Astrocyte (in vitro differentiated cells and primary cell): ENCODE measurements at regions not wholly inside any gene's neighbourhood (a gene's known extent, or its start where the extent isn't known, plus 50 kb on each side); places are given as distances from the start of the nearest gene placed in this dataset.

ENCODE experiments used
- DNase-seq: peaks from one replicate; pipeline ENCODE4 v3.0.0-alpha.2; 2010; ENCODE audit warnings: low read depth
- FAIRE-seq: peaks from 2 replicates; lab custom pipeline; 2011; peaks lifted over from hg19 to GRCh38; lab: Jason Lieb, UNC
- H2AFZ ChIP-seq: 2 replicates; pipeline ENCODE4 v1.6.0; 2012; ENCODE audit warnings: low read depth, low read length, inconsistent platforms
- H3K27ac ChIP-seq: 2 replicates; pipeline ENCODE4 v1.5.1; 2011; ENCODE audit warnings: low read depth, low read length, inconsistent platforms
- H3K27me3 ChIP-seq: 2 replicates; pipeline ENCODE4 v1.6.0; 2011; ENCODE audit warnings: low read length, inconsistent platforms; ENCODE audit not compliant: insufficient read depth
- H3K36me3 ChIP-seq: 2 replicates; pipeline ENCODE4 v1.5.1; 2011; ENCODE audit warnings: low read length, inconsistent platforms; ENCODE audit not compliant: insufficient read depth
- H3K4me1 ChIP-seq: 2 replicates; pipeline ENCODE4 v1.5.1; 2011; ENCODE audit warnings: low read length, inconsistent platforms; ENCODE audit not compliant: insufficient read depth
- H3K4me2 ChIP-seq: 2 replicates; pipeline ENCODE4 v1.6.0; 2012; ENCODE audit warnings: low read length, inconsistent platforms
- H3K4me3 ChIP-seq: 2 replicates; pipeline ENCODE4 v1.5.1; 2011; ENCODE audit warnings: low read depth, mild to moderate bottlenecking, low read length, inconsistent platforms; ENCODE audit not compliant: insufficient read depth
- H3K79me2 ChIP-seq: 2 replicates; pipeline ENCODE4 v1.6.0; 2012; ENCODE audit warnings: mild to moderate bottlenecking, low read length, inconsistent platforms; ENCODE audit not compliant: insufficient read depth
- H3K9ac ChIP-seq: 2 replicates; pipeline ENCODE4 v1.6.0; 2012; ENCODE audit warnings: mild to moderate bottlenecking, low read length, inconsistent platforms
- H3K9me3 ChIP-seq: 2 replicates; pipeline ENCODE4 v1.5.1; 2012; ENCODE audit warnings: low read depth, mild to moderate bottlenecking, low read length, inconsistent platforms; ENCODE audit not compliant: insufficient read depth
- H4K20me1 ChIP-seq: 2 replicates; pipeline ENCODE4 v1.6.0; 2012; ENCODE audit warnings: low read length, inconsistent platforms; ENCODE audit not compliant: insufficient read depth
- H3K27ac Mint-ChIP-seq: one replicate; pipeline ENCODE4 v1.8.0; 2021; ENCODE audit warnings: mild to moderate bottlenecking, mixed read lengths; ENCODE audit not compliant: unreplicated experiment
- H3K27me3 Mint-ChIP-seq: one replicate; pipeline ENCODE4 v1.8.0; 2021; ENCODE audit warnings: low read depth, mixed read lengths; ENCODE audit not compliant: unreplicated experiment
- H3K36me3 Mint-ChIP-seq: one replicate; pipeline ENCODE4 v1.8.0; 2021; ENCODE audit warnings: low read depth, mixed read lengths; ENCODE audit not compliant: unreplicated experiment
- H3K4me1 Mint-ChIP-seq: one replicate; pipeline ENCODE4 v1.8.0; 2021; ENCODE audit warnings: low read depth, mixed read lengths; ENCODE audit not compliant: unreplicated experiment
- H3K4me3 Mint-ChIP-seq: one replicate; pipeline ENCODE4 v1.8.0; 2021; ENCODE audit warnings: mild to moderate bottlenecking, moderate library complexity, mixed read lengths; ENCODE audit not compliant: unreplicated experiment
- H3K9me3 Mint-ChIP-seq: one replicate; pipeline ENCODE4 v1.8.0; 2021; ENCODE audit warnings: mild to moderate bottlenecking, mixed read lengths; ENCODE audit not compliant: unreplicated experiment
- EZH2 ChIP-seq: IDR thresholded peaks from 2 replicates; pipeline ENCODE4 v1.6.1; 2012; ENCODE audit warnings: mild to moderate bottlenecking, low read length, inconsistent platforms; ENCODE audit not compliant: insufficient read depth
- TF ChIP-seq, protein P1 (sequence below): IDR thresholded peaks from 2 replicates; pipeline ENCODE4 v1.5.1; 2011; ENCODE audit warnings: low read depth, mild to moderate bottlenecking, inconsistent platforms, low read length, moderate library complexity; ENCODE audit not compliant: insufficient read depth

DNA sequence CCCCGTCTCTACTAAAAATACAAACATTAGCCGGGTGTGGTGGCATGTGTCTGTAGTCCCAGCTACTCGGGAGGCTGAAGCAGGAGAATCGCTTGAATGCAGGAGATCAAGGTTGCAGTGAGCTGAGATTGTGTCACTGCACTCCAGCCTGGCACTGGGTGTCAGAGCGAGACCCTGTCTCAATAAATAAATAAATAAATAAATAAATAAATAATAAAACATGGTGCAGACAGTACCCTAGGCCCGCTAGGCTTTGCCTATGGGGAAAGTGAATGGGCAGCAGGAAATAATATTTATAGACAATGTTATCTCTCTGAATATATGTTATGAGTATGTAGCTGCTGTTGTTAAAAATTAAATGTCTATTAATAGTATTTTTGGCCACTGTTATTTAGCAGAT lies 130.4 kb downstream of the LARP7 start:
- no peaks in the 10 kb centered on the region for H3K9me3 Mint-ChIP-seq
- Histone ChIP-seq H3K27me3 (no peaks in the 10 kb centered on the region), H3K9me3 (no peaks in the 10 kb centered on the region), H4K20me1 (no peaks in the 10 kb centered on the region), H3K27ac (no peak overlapping the region), H3K79me2 (no peaks in the 10 kb centered on the region), H3K4me3 (no peak overlapping the region), H3K9ac (no peak overlapping the region), H3K4me2 (no peak overlapping the region), H3K36me3 (no peaks in the 10 kb centered on the region), H3K4me1 (no peaks in the 10 kb centered on the region), H2AFZ (no peak overlapping the region)
- FAIRE-seq (no peak), DNase-seq (no peak)
- H3K4me1 Mint-ChIP-seq, result no peaks in the 10 kb centered on the region
- H3K36me3 Mint-ChIP-seq, result no peaks in the 10 kb centered on the region
- H3K27me3 Mint-ChIP-seq, result no peaks in the 10 kb centered on the region
- no peak overlapping the region for H3K27ac Mint-ChIP-seq
- no peak overlapping the region for H3K4me3 Mint-ChIP-seq
- TF ChIP-seq, protein P1, sequence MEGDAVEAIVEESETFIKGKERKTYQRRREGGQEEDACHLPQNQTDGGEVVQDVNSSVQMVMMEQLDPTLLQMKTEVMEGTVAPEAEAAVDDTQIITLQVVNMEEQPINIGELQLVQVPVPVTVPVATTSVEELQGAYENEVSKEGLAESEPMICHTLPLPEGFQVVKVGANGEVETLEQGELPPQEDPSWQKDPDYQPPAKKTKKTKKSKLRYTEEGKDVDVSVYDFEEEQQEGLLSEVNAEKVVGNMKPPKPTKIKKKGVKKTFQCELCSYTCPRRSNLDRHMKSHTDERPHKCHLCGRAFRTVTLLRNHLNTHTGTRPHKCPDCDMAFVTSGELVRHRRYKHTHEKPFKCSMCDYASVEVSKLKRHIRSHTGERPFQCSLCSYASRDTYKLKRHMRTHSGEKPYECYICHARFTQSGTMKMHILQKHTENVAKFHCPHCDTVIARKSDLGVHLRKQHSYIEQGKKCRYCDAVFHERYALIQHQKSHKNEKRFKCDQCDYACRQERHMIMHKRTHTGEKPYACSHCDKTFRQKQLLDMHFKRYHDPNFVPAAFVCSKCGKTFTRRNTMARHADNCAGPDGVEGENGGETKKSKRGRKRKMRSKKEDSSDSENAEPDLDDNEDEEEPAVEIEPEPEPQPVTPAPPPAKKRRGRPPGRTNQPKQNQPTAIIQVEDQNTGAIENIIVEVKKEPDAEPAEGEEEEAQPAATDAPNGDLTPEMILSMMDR, result no peak
- no peak for TF ChIP-seq EZH2

DNA sequence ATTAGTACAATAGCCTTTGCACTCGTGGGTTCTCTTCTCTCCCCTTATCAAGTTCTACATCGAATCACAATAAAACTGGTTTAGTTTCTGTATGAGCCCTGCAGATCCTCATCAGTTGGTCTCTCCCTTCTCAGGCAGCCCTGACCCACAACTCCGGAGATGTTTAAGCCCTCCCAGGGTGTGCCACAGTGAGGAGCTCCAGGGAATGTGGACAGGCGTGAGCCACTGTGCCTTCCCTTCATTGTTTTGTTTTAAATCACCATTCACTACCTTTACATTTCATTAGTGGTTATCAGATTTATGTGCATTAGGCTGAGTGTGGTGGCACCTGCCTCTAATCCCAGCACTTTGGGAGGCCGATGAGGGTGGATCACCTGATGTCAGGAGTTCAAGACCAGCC lies 133.2 kb downstream of the LARP7 start:
- Mint-ChIP-seq H3K4me1 (no peaks in the 10 kb centered on the region), H3K27ac (no peak overlapping the region), H3K4me3 (no peak overlapping the region), H3K9me3 (no peaks in the 10 kb centered on the region), H3K27me3 (no peaks in the 10 kb centered on the region), H3K36me3 (no peaks in the 10 kb centered on the region)
- FAIRE-seq, result no peak
- H3K9me3 ChIP-seq, result no peaks in the 10 kb centered on the region
- no peaks in the 10 kb centered on the region for H3K27me3 ChIP-seq
- H3K9ac ChIP-seq, result no peak overlapping the region
- no peak overlapping the region for H3K27ac ChIP-seq
- no peak overlapping the region for H2AFZ ChIP-seq
- no peaks in the 10 kb centered on the region for H3K79me2 ChIP-seq
- no peaks in the 10 kb centered on the region for H4K20me1 ChIP-seq
- no peak for DNase-seq
- TF ChIP-seq, protein P1, result no peak
- no peak for TF ChIP-seq EZH2
- no peaks in the 10 kb centered on the region for H3K36me3 ChIP-seq
- no peak overlapping the region for H3K4me2 ChIP-seq
- no peaks in the 10 kb centered on the region for H3K4me1 ChIP-seq
- H3K4me3 ChIP-seq, result no peak overlapping the region

DNA sequence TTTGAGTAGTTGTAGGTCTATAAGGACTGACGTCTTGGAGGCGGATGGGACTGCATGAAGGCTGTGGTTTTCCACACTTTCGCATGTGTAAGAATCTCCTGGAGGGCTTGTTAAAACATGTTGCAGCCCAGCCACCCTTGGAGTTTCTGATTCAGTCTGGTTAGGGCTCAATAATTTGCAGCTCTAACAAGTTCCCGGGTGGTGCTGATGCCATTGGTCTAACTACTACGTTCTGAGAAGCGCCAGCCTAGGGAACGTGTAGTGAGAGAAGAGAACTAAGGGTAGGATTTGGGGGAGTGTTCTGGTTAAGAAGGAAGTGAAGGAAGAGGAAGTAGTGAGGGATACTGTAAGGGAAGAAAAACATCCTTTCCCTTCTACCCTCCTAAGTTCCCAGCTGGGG lies 138.9 kb downstream of the LARP7 start:
- no peaks in the 10 kb centered on the region for H3K4me1 Mint-ChIP-seq
- no peak overlapping the region for H3K4me3 Mint-ChIP-seq
- H3K9me3 Mint-ChIP-seq, result no peaks in the 10 kb centered on the region
- no peak overlapping the region for H3K4me2 ChIP-seq
- no peak overlapping the region for H2AFZ ChIP-seq
- DNase-seq (no peak), FAIRE-seq (no peak)
- no peaks in the 10 kb centered on the region for H3K4me1 ChIP-seq
- H4K20me1 ChIP-seq, result no peaks in the 10 kb centered on the region
- H3K79me2 ChIP-seq, result no peaks in the 10 kb centered on the region
- H3K36me3 Mint-ChIP-seq, result no peaks in the 10 kb centered on the region
- no peaks in the 10 kb centered on the region for H3K27me3 ChIP-seq
- H3K27ac Mint-ChIP-seq, result no peak overlapping the region
- no peak overlapping the region for H3K27ac ChIP-seq
- no peaks in the 10 kb centered on the region for H3K9me3 ChIP-seq
- no peak overlapping the region for H3K4me3 ChIP-seq
- no peak overlapping the region for H3K9ac ChIP-seq
- no peaks in the 10 kb centered on the region for H3K27me3 Mint-ChIP-seq
- no peaks in the 10 kb centered on the region for H3K36me3 ChIP-seq
- TF ChIP-seq EZH2, result no peak
- TF ChIP-seq, protein P1, result no peak
